T-helper 1 cell (primary cell): ENCODE measurements at regions not wholly inside any gene's neighbourhood (a gene's known extent, or its start where the extent isn't known, plus 50 kb on each side); places are given as distances from the start of the nearest gene placed in this dataset.
A peak's percentile ranks its signal among the peaks of the same experiment; 100 is the strongest.

Experiments used
- DNase-seq, 5 donors: peaks; one replicate each; pipeline ENCODE4 v3.0.0-alpha.2; 2012 to 2020

DNA sequence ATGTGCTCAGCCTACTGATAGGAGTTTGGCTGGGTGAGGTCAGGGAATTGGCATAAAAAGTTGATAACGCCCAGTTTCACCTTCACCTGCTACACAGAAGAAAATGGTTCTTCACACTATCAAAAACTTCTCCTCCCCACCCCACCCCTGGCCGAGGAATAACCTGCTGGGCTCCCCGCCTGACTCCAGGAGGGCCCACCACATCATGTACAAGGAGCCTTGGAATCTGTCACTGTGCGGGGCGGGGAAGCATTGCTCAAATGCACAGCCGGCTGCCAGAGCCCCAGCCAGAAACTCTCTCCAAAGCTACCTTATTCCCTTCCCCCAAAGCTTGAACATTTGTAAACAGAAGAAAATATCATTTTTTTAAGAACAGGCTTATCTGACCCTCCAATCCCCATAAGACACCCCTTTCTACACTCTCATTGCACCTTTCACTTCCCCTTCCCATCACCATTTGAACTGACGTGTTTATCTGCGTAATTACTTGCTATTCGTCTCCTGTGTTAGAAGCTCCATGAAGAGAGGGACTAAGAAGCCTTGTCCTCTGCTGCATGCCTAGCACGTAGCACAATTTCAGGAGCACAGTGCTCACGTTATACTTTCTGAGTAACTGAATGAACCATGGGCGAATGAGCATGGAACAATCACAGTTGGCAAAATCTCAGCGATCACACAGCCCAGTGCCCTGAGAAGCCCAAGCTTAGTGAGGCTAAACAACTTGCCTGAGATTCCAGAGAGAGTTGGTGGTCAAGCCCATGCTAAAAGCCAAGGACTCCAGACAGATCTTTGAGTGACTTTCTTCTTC is 82.9 kb downstream of the HES1 start:
- DNase-seq = no peak

DNA sequence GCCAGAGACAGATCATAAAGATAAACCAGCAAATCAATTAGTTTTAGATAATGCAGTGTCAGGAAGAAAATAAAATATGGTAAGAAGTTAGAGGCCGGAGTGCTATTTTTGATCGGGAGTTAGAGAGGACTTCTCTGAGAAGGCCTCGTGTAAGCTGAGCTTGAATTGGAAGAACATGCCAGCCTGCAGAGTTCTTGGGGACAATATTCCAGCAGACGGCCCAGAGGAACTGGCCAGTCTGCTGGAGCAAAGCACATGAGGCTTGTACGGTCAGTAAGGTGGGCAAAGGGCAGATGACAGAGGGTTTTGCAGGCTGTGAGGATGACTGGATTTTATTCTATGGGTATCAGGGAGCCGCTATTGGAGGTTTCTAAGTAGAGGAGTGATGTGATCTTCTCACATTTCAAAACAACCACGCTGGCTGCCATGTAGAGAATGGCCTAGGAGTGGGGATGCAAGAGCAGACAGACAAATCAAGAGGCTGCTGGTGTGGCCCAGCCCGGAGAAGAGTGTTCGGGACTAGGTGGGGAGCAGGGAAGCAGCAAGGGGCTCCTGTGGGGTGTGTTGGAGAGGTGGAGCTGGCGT is 84.0 kb downstream of the HES1 start:
- no peak for DNase-seq

DNA sequence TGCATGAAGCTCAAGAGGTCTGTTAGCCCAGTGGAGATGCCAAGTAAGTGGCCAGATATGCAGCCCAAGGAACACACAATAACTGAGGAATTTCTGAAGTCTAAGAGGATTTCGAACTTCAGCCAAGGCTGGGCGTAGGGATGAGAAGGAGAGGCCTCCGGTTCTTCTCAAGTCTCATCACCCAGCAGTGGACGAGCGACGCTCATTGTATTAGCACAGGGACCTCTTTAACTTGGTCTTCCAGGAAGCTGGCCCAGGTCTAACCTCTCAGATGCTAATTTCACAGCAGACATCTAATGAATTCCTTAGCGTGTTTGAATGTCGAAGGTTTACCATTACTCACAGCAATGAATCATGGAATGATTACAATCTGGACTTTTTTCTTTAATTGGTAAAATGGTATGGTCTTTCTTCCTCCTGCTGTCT is 85.0 kb downstream of the HES1 start:
- no peak for DNase-seq

DNA sequence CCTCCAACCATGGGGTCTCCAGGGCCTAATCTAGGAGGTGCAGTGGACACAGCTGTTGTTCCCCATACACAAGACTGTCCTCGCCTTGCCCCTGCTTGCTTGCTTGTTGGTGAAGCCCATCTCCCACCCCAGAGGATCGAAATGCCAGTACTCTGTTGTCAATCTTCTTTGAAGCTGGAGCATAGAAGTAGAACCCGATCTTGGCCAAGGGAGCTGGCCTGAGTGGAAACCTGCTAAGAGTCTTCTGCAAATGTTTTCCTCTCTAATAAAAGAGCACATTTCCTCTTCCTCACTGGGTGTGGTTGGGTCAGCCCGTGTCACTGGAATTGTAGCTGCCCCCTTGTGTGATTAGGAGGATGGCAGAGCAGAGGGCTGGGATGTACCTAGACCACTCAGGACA is 85.4 kb downstream of the HES1 start:
- DNase-seq = no peak

DNA sequence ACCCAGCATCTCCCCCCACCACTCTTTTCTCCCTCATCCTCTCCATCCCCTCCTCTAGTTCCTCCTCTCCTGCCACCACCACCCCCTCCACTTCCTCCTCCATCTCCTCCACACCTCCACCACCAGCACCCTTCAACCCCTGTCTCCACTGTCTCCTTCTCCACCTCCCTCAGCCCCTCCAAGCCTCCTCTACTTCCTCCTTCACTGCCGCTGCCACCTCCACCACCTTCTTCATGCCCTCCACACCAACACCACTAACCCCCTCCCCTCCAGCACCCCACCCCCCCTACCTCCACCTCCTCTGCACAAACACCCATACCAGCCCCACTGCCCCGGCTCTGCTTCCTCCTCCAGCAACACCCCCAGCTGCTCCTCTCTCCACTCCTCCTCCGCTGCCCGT is 88.0 kb downstream of the HES1 start:
- DNase-seq = no peak

DNA sequence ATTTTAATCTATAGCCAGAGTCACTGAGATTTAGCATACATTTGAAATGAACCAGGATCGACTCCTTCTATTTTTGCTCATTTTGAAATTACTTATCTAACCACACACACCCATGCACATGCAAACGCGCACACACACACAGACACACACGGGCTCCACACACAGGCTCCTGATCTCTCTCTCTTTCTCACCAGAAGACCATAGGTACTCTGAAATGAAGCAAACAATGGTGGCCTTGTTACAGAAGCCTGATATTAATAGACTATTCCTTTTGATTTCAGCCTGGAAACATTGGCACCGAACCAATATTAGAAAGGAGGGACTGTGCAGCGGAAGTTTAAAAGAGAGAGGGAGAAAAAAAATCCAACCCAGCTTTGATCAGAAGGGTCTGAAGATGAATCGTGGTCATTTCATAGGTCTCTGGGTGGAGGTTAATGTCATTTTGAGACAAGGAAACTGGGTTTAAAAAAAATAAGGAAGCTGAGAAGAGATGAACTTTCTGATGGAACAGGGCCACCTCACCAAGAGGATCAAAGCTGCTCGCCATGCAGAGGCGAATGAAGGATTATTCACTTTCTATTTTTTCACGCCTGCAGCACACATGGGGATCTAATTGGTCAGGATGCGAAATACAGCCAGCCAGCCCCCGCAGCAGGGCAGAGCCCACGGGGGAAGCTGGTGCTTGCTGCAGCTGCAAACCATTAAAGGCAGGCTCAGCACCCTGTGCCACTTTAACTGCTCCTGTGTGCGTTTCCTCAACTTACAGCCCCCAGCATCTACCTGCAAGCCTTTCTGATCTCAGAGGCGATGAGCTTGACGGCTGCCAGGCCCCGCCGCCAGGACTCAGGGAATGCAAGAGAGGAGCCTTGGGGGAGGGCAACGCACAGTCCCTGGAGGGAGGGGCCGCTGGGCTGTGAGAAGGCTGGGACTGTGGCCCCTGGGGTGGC is 88.8 kb downstream of the HES1 start:
- peak in 1 of 5 donors; percentile 10 for DNase-seq

DNA sequence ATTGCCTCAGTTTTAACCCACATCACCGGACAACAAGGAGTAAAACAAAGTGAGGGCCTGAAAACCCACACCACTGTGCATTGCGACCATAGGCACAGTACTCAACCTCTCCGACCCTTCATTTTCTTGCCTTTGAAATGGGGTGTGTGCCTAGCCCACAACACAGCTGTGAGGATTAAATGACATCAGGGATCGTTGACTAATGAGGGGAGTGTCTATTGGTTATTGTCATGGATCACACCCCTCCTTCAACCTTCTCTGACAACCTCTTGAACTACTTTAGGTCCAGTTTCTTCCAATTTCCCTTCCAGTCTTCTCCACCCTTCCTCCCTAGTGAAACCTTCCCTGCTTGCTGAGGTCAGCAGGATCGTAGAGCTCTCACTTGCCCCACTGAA is 89.5 kb downstream of the HES1 start:
- DNase-seq = no peak

DNA sequence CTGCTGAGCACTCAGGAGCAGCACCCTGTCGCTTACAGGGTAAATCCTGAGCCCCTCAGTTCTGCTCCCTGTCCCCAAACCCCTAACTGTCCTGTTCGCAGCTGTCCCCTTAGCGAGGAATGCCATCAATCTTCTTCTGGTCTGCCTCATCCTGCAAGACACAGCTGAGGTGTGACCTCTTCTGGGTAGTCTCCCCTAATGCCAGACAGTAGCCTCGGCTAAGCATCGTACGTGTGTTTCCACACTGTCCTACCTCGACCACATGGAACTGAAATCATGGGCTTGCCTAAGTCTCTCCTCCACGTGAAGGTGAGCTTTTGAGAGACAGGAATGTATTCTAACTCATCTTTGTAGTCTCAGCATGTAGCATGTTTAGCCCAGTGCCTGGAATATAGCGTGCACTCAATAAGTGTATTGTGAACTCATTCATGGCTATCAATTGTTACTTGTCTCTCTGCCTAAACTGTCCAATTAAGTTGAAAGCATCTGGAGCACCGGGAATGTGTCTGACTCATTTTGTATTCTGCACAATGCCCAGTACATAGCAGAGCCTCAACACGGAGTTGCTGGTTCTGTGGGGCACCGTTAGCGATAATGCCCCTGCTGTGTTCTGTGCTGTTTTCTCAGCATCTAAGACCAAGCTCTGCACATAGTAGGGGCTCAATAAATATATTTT is 90.2 kb downstream of the HES1 start:
- DNase-seq = no peak

DNA sequence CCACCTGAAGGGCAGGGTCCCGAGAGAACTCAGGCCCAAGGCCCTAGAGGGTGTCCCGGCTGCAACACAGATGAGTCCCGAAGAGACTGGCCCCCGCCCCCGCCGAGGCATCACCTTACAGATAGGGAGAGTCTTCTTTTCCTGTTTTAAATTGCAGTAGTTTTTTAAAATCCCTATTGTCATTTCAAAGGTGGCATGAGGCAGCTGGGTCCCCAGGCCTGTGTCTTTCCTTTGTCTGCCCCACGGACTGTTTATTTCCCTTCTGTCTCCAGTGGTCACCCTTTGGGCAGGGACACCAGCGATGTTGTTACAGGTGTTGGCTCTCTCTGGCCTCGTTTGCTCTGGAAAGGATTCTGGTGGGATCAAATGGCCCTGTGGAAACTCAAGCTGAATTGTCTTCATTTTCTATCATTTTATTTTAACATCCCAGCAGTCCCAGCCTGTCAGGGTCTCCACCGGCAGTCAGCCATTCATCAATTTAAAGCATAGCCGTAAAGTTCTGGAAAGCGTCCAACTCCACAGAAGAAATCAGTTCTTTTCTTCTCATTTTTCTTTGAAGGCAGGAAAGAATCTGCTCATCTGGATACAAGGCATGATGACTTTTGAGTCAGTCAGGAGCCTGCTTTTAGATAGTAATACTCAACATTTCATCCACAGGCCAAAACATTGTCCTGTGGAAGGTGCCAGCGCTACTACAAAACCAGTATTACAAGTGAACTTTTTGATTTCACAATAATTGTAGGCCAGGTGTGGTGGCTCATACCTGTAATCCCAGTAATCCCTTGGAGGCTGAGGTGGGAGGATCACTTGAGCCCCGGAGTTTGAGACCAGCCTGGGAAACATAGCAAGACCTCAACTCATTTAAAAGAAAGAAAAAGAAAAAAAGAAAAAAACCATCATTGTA is 96.2 kb downstream of the HES1 start:
- no peak for DNase-seq

DNA sequence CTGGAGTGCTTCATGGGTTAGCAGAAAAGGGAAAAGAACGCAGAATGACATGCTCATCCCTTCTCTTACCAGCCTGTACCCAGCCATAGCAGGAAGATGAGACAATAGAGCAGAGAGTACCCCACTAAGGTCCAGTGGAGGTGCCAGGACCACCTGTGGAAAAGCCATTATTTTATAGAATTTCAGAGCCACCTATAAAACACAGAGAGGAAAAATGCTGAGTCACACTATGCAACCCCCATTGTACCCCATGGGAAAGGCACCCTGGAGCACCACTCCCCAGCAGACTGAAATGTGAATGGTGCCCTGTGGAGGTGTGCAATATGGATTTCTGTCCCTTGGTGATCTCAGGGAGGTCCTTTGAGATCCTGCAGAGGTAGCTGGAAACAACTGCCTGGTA is 97.2 kb downstream of the HES1 start:
- no peak for DNase-seq

DNA sequence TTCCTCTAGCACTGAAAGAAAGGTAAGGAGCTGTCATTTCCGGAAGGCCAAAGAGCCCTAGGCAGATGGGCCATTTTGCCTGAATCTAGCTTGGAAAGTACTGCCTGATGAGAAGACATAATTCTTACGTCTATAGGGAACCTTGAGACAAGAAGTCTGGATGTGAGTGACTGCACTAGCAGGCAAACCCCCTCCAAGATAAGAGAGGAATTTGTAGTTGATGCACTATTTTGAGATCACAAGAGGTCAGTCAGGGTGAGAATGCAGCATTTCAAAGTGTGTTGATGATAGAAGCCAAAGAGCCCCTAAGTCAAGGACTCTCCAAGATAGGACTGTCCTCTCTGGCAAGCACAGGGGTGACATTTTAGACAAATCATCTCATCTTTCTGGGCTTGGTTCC is 99.2 kb downstream of the HES1 start:
- DNase-seq = no peak

DNA sequence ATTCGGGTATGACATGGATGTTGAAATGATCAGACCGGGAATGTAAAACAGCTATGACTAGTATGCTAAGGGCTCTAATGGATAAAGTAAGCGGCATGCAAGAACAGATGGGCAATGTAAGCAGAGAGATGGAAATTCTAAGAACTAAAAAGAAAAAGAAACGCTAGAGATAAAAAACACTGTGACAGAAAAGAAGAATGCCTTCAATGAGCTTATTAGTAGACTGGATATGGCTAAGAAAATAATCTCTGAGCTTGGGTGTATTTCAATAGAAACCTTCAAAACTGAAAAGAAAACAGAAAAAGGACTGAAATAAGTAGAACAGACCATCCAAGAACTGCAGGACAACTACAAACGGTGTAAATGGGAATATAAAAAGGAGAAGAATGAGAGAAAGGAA is 101.2 kb downstream of the HES1 start:
- DNase-seq = no peak

DNA sequence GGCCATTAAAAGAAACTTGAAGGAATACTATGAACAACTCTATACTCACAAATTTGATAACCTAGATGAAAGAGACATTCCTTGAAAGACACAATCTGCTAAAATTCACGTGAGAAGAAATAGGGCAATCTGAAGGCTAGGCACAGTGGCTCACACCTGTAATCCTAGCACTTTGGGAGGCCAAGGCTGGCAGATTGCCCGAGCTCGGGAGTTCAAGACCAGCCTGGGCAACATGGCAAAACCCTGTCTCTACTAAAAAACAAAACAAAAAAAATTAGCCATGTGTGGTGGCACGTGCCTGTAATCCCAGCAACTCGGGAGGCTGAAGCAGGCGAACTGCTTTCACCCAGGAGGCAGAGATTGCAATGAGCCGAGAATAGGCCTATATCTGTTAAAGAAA is 104.8 kb downstream of the HES1 start:
- DNase-seq = no peak

DNA sequence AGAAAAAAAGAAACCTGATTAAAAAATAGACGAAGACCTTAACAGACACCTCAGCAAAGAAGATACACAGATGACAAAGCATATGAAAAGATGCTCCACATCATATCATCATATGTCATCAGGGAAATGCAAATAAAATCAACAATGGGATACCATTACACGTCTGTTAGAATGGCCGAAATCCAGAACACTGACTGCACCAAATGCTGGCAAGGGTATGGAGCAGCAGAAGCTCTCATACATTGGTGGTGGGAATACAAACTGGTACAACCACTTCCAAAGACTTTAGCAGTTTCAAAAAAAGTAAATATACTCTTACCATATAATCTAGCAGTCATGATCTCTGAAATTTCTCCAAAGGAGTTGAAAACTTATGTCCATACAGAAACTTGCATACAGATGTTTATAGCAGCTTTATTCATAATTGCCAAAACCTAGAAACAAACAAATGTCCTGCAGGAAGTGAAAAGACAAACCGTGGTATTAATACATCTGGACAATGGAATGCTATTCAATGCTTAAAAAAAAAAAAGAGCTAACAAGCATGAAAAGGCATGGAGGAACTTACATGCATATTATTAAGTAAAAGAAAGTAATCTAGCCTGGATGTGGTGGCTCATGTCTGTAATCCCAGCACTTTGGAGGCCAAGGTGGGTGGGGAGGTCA is 107.4 kb downstream of the HES1 start:
- DNase-seq = no peak

DNA sequence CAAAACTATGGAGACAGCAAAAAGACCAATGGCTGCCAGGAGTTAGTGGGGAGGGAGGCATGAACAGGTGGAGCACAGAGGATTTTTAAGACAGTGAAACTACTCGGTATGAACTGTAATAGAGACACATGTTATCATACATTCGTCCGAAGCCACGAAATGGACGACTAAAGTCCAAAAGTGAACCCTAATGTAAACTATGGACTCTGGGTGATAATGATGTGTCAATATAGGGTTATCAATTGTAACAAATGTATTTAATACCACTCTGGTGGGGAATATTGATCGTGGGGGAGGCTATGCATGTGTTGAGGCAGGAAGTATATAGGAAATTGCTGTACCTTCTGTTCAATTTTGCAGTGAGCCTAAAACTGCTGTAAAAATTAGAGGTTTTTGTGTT is 107.0 kb downstream of the CPN2 start:
- no peak for DNase-seq

DNA sequence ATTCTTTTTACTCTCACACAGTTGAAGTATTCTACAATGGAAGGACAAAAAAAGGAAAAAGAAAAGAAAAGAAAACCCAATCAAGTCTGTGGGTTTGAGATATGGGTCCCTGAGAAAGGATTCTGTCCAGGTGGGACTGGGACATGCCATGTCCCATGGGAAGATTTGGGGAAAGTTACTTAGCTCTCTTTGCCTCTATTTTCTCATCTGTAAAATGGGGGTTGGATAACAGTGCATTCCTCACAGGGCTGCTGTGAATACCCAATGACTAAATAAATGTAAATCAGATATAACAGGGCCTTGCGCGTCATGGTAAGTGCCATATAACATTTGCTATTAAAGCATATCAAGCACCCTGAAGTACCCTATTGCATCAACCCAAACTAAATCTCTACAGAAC is 105.7 kb downstream of the CPN2 start:
- no peak for DNase-seq

DNA sequence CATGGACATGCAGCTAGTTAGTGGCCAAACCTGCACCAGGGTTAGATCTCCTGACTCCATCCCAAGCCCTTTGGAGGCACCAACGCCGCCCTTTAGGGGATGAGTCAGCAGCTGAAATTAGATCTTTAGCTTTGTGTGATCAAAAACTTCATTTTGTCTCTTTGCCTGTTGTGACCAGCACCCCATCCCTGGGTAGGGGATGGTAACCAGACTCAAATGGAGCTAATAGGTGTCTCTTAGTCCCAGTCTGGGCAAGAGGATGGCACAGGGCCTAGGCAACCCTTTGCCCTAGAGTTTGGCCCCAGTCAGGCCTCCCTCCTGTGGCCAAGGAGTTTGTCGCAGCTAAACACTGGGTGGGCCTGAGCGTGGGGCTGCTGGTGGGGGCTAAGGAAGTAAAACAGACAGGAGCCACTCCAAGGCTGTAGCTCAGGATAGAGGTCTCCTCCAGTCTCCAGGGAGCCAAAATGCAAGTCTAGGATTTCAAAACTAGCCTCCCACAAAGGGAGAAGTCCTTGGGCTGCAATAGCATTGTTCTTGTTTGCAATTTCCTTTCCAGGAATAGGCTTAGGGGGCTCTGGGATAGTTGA is 105.1 kb downstream of the CPN2 start:
- DNase-seq = no peak

DNA sequence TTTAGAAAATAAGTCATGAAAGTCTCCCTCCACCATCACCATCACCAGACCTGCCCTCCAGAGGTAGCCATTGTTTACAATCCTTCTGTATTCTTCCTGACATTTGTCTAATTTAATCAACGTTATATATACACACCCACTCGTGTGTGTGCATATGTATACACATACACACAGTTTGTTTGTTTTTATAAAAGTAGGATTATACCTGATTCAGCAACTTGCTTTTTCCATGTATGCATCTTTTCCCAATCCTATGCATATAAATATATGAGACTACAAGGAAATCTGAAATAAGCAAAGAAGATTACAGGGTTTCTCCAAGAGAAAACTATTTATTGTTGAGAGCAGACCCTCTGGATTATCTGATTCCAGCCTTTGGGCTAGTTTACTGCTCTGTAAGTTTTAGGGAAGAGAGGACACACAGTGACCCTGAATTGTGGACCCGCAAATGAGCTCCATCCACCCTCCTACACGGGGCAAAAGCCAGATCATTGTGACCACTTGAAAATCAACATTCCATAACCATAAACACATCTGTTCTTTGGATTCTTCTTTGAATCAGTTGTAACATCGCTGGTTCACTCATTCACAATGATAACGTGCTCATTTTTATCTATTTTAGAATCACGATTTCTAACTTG is 104.3 kb downstream of the CPN2 start:
- DNase-seq = no peak

DNA sequence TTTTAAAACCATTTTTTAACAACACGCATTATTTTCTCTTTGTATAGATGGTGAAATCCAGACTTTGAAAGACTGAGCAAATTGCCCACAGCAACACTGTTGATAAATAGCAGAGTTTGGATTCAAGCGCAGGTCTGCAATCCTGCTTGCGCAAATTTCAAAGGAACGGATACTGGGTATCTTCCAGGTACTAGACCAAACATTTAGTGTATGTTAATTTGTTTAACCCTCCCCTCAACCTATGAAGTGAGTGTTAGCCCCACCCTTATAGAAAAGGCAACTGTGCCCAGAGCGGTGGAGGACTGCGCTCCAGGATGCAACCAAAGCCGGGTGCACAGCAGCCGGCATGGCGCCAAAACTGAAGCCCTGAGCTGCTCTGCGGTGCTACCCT is 103.8 kb downstream of the CPN2 start:
- no peak for DNase-seq

DNA sequence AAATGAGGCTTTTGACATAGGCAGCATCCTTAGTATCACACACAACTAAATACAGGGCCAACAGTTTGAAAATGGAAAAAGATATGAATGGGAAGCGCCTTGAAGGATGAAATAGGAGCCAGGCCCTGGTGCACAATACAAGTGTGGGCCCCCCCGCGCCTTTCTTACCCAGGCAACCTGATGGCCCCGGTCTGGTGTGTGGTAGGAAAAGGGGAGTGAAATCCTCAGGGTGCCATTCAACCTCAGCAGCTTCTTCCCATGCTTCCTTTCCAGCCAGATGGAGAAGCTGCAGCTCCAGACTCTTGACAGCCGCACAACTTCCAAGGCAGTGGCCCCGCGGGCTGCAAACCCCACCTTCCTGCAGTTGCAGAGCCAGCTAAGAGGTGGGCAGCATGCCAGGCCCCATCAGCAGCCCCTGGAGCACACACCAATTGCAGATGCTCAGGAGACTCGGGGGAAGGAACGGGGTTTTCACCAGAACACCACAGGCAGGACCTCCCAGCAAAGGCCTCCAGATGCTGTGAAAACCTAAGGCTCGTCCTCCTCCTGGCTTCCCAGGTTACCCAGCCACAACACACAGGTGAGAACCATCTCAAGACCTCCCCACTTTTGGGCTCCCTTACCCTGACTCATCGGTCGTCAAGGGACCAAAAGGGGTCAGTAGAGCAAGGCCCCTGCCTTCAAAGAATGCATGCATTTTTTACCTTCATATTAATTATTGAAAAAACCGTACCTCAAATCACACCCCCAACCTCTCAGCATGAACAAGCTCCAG is 101.6 kb downstream of the CPN2 start:
- no peak for DNase-seq
